ENCODE measurements at regions not wholly inside any gene's neighbourhood (a gene's known extent, or its start where the extent isn't known, plus 50 kb on each side); places are given as distances from the start of the nearest gene placed in this dataset.
"Not testable (repeated sequence)": the region's sequence is repeated elsewhere in the genome, so short reads cannot be mapped to it uniquely, and the experiment has no call there.

DNA sequence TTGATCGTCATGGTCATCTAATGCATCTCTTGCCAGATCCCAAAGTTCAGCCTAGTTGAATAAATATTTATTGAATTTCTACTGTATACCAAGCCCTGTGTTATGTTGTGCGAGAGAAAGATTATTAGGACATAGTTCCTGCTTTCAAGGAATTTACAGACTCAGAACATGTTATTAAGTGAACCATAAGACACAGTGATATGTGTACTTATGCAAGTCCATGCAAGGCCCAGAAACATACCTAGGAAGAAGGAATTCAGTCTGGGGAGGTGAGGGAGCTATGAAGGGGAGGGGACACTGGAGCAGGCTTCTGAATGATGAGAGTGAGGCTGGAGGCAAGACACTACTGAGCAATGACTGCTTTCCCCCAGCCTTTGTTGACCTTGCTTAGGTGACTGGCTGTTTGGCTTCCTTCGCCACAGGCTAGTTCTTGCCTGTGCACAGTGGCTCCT, 81.4 kb downstream of the ACAA2 start:
- DNase-seq (ENCODE audit: low read depth in 3 of 3, low spot score in 2 of 3), result no peak

DNA sequence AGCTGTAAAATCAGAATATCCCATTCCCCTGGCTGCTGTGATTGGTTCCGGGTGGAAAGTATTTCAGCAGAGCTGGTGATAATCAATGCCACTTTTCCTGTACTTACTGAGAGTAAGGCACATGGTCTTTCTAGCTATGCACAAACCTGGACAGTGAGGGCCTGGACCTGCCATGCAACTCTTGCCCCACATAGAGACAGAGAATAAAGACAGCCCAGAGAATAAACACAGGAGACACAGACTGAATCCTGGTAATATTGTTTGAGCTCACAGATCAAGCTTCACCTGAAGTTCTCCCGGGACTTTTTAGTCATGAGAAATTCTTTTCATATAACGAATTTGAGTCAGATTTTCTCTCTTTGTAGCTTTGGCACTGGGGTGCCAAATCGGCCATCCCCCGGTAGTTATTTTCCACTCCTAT, 81.9 kb downstream of the ACAA2 start:
- DNase-seq (ENCODE audit: low read depth in 3 of 3, low spot score in 2 of 3), result no peak

DNA sequence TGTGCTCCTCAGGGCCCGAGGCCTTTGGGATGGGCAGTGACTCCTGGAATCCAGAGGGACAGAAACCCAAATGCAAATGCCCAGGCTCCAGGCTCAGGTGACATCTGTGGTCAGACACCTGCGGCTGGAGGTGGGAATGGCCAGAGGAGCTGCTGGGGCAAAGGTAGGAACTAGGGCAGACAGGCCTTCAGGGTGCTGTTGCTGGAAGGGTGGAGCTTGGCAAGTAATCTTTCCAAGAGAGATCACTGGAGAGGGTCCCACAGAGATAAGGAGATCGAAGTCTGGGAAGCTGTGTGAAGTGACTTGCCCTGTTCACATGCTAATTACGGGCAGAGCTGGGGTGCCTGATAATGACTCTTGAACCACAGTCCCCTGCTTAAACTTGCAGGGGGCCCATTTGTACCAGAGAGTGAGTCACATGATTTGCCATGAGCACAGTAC, 82.4 kb downstream of the ACAA2 start:
- no peak for DNase-seq (ENCODE audit: low read depth in 3 of 3, low spot score in 2 of 3)

DNA sequence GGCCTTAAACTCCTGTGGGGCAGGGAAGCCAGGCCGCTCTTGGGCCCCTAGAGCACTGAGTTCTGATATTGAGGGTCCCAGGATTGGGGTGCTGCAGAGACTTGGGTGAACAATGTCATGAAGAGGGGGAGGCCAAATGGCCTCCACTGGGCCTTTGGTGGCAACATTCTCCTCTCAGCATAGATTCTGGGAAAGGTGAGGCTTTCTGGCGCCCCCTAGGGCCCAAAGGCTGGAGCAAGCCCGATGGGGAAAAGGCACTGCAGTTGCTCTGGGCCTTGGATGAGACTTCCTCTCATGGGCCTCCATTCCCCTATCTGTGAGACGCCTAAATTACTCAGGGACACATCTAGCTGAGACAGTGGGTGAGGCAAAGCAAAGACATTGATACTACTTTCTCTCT, 84.8 kb downstream of the ACAA2 start:
- no peak for DNase-seq (ENCODE audit: low read depth in 3 of 3, low spot score in 2 of 3)

DNA sequence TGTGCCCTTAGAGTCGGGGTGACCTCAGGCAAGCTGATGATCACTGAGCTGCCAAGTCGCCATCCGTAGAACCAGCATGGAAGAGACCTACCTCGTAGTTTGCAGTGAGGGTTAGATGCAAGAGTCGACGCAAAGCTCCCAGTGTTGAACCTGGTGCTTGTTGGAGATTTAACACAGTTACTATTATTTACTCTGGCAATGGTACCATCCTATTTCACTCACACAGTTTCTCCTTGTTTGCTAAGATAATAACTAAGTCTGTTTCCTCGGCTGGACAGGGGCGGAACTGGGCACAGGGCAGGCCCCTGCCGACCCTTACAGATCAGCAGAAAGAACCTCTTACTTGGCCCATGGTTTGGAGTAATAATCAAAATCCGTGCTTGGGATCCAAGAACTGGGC, 85.5 kb downstream of the ACAA2 start:
- DNase-seq (ENCODE audit: low read depth in 3 of 3, low spot score in 2 of 3), result no peak

DNA sequence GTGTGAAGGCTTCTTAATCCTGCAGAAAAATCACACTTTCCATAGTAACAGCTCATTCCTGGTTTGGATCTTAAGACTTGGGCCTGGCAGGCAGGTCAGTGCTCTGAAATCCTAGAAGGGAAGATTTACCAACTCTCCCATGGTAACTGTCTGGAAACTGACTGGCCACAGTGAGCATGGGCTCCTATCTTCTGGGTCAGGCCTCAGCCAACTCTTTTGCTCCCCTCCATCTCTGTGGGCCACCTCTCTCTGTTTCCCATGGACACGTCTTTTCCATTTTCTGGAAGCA, 86.7 kb downstream of the ACAA2 start:
- DNase-seq (ENCODE audit: low read depth in 3 of 3, low spot score in 2 of 3), result no peak

DNA sequence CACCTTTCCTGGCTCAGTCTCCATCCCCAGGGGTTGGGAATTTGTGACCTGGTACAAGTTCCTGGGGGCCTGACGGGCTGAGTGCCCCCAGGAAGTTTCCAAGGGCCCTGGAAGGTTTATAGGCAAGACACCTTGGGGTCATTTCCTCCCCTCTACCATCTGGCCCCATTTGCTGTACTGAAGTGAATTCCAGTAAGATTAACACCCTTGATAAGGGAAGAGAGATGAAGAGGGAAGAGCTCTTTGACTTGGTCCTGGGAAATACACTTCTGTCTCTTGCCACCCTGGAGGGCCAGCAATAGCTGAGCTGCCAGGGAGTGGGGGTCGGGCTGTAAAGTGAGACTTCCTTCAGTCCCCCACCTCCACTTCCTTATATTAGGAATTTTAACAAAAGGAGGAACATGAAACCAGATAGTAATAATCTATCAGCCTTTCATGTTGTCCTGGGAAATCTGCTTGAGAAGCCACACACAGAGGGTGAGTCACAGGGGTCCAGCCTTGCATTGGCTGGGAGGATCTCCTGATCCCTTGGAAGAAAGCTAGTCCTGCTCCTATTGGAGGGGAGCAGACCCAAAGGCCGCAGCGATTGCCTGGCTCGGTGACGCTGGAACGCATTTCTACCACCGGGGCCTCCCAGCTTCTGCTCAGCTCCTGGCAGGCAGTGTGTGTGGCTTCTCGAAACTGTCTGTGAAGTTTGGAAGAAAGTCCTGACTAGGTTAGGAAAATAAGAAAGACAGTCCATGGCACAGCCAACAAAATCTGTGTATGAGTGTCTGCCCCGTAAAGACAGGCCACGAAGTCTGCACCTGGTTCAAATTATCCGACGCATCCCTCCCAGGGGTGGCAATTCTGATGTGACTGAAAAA, 87.3 kb downstream of the ACAA2 start:
- no peak for DNase-seq (ENCODE audit: low read depth in 3 of 3, low spot score in 2 of 3)

DNA sequence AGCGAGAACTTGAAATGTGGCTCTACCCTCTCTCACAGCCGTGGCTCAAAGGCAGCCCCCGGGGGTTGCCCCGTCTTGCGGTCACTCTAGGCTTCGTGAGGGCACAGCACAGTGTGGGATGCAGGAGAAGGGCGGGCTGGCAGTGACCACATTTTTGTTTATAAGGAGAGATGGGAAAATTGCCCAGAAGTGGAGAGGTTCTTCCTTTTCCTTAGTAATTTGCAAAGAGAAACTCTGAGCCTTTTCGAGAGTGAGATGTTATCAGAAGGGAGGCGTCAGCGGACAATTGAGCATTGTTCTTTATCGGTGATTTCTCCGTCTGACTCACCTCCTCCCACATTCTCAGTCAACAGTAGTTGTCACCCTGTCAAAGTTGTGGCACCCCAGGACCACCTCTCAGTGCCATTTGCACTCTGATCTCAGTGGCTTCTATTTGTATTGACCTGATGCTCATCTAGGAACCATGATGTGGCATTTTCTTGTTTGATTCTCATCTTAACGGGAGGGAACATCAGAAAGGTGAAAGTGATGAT, 89.6 kb downstream of the ACAA2 start:
- DNase-seq (ENCODE audit: low read depth in 3 of 3, low spot score in 2 of 3), result no peak

DNA sequence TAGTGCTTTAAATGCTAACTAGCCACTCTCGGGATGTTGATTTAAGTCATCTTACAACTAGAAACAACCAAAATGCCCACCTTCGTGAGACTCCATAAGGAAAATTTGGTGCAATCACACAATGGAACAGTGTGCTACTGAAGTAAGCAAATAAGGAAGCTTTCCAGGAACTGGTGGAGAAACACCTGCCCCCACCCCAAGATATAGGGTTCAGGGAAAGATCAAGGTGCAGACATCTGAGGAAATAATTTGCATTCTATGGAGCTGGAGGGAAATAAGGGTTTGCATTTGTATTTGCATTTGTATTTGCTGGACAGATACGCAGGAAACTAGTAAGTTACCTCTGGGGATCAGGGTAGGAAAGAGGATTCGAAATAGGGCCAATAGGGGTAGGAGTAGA, 90.9 kb downstream of the ACAA2 start:
- DNase-seq (ENCODE audit: low read depth in 3 of 3, low spot score in 2 of 3), result no peak

DNA sequence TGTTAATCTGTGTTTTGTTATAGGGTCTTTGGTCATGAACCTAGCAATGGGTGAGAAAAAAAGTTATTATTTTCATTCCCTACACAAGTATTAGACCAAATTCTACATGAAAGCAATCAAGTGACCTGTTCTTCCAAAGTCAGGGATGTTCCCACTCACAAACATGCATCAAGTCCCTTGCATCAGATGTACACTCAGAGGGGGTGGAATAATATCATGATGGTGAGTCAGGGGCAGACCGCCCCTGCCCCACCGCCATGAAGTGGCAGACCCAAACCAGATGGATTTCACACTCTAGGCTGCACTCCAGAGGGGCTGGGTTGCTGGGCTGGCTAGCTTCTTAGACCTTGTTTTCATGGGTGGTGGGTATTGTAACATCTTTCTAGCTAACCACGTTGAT, 91.4 kb downstream of the ACAA2 start:
- no peak for DNase-seq (ENCODE audit: low read depth in 3 of 3, low spot score in 2 of 3)

DNA sequence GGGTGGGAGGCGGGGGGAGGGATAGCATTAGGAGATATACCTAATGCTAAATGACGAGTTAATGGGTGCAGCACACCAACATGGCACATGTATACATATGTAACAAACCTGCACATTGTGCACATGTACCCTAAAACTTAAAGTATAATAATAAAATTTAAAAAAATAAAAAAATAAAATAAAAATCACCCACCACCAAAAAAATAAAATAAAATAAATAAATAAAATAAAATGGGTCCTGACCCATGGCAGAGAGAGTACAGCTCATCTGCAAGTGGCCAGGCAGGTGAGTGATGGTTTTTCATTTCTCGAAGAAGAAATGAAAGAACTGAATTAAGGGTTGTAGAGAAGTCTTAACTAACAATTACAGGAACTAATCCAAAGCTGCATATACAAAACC, 92.4 kb downstream of the ACAA2 start:
- not testable (repeated sequence) for DNase-seq (ENCODE audit: low read depth in 3 of 3, low spot score in 2 of 3)

DNA sequence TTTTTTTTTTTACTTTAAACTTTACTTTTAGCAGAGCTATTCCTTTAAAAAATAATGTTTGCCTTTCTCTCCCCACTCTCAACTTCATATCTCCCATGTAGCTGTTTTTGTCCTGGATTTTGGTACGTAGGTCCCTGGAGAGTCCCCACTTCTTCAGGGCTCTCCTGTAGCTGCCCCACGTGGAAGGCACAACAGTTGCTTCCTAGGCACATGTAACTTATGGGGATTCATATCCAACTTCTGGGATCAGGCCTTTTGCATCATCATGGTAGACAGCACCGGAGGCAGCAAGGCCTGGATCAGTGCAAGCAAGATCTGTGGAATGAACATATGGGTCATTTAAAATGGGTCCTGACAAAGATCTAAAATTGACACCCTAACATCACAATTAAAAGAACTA, 95.7 kb downstream of the ACAA2 start:
- DNase-seq (ENCODE audit: low read depth in 3 of 3, low spot score in 2 of 3), result no peak

DNA sequence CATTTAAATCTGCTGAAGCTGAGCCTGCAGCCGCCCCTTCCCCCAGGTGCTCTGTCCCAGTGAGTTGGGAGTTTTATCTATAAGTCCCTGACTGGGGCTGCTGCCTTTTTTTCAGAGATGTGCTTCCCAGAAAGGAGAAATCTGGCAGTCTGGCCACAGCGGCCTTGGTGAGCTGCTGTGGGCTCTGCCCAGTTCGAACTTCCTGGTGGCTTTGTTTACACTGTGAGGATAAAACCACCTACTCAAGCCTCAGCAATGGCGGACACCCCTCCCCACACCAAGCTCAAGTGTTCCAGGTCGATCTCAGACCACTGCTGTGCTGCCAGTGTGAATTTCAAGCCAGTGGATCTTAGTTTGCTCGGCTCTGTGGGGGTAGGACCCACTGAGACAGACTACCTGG, 97.3 kb downstream of the ACAA2 start:
- DNase-seq (ENCODE audit: low read depth in 3 of 3, low spot score in 2 of 3), result no peak

DNA sequence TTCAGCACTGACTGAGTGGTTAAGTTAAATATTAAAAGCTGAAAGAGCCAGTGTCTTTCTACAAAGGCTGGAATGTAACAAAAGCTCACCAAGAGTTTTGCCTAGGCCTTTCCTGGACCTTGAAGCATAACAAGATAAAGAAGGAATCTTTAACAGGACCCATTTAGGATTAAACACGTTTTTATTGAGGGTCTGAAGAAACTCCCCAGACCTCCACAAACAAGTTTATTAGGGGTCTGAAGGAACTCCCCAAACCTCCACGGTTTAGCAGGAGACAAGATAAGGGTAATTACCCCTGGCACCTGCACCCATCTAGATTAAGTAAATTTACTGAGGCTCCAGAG, 104.0 kb downstream of the ACAA2 start:
- no peak for DNase-seq (ENCODE audit: low read depth in 3 of 3, low spot score in 2 of 3)

DNA sequence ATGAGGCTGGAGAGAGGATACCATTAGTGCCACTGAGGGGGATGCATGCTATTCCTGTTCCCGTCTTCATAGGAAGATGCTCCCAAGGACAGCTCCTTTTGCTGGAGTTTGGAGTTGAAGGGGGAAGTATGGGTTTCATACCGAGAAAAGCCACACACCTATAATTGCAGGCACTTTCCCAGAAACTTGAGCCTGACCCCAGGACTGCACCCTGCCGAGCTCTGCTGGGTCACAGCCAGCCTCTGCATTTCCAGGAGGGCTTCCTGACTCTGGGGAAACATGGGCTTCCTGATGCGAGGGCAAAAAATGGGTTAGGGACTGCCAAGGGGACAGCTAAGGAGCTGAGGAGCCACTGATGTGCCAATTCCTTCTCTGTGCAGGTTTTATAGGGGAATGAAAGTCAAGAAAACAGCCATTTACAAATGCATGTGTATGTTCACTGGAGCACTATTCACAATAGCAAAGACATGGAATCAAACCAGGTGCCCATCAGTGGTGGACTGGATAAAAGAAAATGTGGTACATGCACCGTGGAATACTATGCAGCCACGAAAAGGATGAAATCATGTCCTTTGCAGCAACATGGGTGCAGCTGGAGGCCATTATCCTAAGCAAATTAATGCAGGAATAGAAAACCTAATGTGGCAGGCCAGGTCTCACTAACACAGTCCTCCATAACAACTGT, 104.5 kb downstream of the ACAA2 start:
- no peak for DNase-seq (ENCODE audit: low read depth in 3 of 3, low spot score in 2 of 3)

DNA sequence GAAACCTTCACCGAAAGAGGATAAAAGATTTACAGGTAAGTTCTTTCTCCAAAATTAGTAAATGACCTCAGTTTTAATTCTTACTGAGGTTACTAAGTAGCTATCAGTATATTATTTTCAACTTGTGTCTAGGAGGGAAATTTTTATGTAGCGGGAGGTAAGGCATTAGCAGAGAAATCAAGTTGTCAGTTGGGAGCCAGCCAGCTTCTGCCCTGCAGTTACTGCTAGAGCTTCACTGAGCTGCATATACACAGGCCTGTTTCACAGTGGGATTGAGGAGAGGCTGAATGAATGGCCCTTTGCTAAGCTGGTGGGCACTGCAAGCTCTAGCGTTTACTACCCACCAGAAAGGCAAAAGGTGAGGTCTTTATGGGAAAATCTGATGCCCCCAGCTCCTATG, 105.7 kb downstream of the ACAA2 start:
- DNase-seq (ENCODE audit: low read depth in 3 of 3, low spot score in 2 of 3), result no peak

DNA sequence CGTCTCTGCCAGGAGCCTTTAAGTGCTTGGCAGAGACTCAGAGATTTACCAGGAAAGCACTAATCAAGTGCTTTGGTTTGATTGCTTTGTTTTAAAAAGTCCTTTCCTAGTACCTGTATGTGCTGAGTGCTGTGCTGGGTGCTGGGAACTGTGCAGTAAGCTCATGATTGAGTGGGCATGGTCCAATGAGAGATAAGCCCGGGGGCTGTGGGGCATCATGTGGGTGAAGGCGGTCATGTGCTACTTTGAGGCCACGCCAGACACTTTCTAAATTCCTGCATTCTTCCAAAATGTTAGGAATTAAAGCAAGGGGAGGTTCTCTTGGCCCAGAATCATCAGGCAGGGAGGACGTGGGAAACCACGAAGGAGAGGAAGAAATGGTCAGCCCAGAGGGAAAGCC, 109.0 kb downstream of the ACAA2 start:
- DNase-seq (ENCODE audit: low read depth in 3 of 3, low spot score in 2 of 3), result no peak

DNA sequence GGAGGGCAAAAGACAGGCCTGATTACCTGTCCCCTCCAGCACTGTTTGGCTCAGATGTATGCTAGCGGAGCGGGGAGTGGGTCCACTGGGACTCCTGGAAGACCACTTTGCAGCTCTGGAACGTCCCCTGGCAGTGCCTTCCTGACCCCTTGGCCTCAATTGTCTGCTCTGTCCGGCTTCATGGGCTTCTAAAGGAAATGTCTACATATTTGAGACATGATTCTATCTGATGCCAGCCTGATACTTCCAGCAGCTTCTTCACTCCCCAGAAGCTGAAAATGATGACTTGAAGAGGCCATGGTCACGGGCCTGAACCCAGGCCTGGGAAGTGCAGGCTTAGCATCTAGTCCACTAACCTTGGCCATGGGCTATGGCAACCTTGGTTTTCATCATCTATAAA, 112.1 kb downstream of the ACAA2 start:
- no peak for DNase-seq (ENCODE audit: low read depth in 3 of 3, low spot score in 2 of 3)

DNA sequence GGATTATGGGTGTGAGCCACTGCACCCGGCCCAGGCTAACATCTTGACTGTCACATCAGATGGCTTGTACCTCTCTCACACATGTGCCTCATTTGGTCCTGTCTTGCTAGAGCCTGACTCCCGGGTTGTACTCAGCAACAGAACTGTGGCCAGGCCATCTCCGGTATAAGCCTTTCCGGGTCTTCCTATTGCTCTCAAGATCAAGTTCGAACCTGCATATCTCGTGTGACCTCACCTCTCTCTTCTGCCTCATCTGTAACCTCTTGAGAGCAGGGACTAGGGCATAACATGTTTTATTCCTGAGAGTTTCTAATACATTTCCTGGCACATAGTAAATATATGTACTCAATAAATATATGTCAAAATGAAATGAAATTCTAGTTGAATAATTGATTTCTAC, 114.0 kb downstream of the ACAA2 start:
- DNase-seq (ENCODE audit: low read depth in 3 of 3, low spot score in 2 of 3), result no peak

DNA sequence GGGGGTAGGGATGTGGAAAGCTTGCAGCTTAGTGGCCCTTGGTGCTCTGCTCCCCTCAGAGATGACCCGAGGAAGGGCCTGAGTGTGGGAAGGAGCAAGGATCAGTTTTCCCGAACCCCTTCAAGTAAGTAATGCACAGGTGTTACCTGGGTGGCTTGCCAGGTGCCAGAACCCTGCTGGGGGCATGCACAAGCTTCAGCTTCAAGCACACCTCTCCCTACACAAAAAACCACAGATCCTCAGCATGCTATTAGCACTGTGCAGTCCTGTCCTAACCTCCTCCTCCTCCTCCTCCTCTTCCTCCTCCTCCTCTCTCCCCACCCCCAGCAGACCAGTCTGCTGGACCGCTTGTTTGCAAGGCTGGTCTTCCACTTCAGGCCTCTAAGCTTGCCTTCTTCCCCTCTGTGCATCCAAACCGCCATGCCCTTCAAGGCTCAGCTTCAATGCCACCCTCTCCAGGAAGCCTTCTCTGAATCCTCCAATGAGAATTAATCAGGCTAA, 114.8 kb downstream of the ACAA2 start:
- no peak for DNase-seq (ENCODE audit: low read depth in 3 of 3, low spot score in 2 of 3)

DNA sequence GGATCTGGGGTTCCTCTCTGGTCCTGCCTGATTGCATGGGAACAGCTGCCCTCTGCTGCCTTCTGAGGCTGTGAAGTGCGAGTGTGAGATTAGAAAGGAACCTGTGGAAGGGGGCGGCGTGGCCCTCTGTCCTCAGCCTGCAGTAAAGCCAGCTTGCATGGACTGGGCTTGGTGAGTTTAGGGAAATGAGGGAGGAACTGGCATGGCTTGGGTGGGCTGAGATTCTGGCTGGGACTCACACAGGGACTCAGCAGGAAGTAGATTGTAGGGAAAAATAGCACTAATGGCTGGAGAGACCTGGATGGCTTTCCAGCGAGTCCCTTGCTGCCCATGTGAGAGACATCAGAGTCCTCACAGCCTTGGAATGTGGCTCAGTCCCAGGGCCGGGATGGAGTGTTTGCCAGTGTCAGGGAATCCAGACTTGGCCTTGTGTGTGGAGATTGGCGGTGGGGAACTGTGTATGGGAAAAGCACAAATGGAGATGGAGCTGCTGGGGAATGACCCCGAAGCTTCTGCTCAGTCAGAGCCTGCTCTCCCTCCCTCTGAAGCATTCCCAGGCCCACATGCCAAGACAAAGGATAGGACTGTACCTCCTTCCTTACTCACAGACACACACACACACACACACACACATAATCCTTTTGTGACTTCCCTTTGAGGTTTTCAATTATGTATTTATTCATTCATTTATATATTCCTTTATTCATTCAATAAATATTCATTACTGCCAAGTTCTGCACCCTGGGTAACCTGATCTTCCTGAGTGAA, 115.4 kb downstream of the ACAA2 start:
- DNase-seq (ENCODE audit: low read depth in 3 of 3, low spot score in 2 of 3), result no peak
